AML-193 (cell line): ENCODE measurements at regions not wholly inside any gene's neighbourhood (a gene's known extent, or its start where the extent isn't known, plus 50 kb on each side); places are given as distances from the start of the nearest gene placed in this dataset.

ENCODE experiments used
- DNase-seq, 2 experiments: peaks; one replicate each; lab custom pipeline; 2025; lab: John Stamatoyannopoulos, UW

- DNase-seq: no peak
Observed at GRCh38 chr6:159342146-159342545, 172.9 kb downstream of the FNDC1 start.

GRCh38 chr6:159334068-159334467, 164.9 kb downstream of the FNDC1 start:
- DNase-seq: no peak

- DNase-seq: no peak
Observed at GRCh38 chr6:159331451-159331850, 162.3 kb downstream of the FNDC1 start.

- DNase-seq: no peak
Observed at GRCh38 chr6:159329081-159329480, 159.9 kb downstream of the FNDC1 start.

- DNase-seq: no peak
Observed at GRCh38 chr6:159328052-159328451, 158.9 kb downstream of the FNDC1 start.

GRCh38 chr6:159325476-159325875, 156.3 kb downstream of the FNDC1 start:
- no peak for DNase-seq

- no peak for DNase-seq
Observed at GRCh38 chr6:159324596-159324995, 155.4 kb downstream of the FNDC1 start.
